Activated naive CD8-positive, alpha-beta T cell treated with anti-CD3 and anti-CD28 coated beads, Interleukin-2, amount 50 U/mL, for 24 hours (primary cell): ENCODE measurements at regions not wholly inside any gene's neighbourhood (a gene's known extent, or its start where the extent isn't known, plus 50 kb on each side); places are given as distances from the start of the nearest gene placed in this dataset.
"Not testable (repeated sequence)": the region's sequence is repeated elsewhere in the genome, so short reads cannot be mapped to it uniquely, and the experiment has no call there.

Experiments used
- ATAC-seq: fragments of 150-1000 bp; cut with Tn5 transposase; one replicate; pipeline ENCODE4 v1.10.0; 2021
- DNase-seq: peaks from one replicate; pipeline ENCODE4 v3.0.0; 2021
- H3K27ac Mint-ChIP-seq: one replicate; pipeline ENCODE4 v1.8.0; 2021; ENCODE audit warnings: mild to moderate bottlenecking, mixed read lengths
- H3K27me3 Mint-ChIP-seq: one replicate; pipeline ENCODE4 v1.8.0; 2021; ENCODE audit warnings: mixed read lengths
- H3K36me3 Mint-ChIP-seq: one replicate; pipeline ENCODE4 v1.8.0; 2021; ENCODE audit warnings: low read depth, mixed read lengths
- H3K4me1 Mint-ChIP-seq: one replicate; pipeline ENCODE4 v1.8.0; 2021; ENCODE audit warnings: mixed read lengths
- H3K4me3 Mint-ChIP-seq: one replicate; pipeline ENCODE4 v1.8.0; 2021; ENCODE audit warnings: mild to moderate bottlenecking, moderate library complexity, mixed read lengths
- H3K9me3 Mint-ChIP-seq: one replicate; pipeline ENCODE4 v1.8.0; 2021; ENCODE audit warnings: mixed read lengths

GRCh38 chr4:28482580-28483270 lies 1622.1 kb downstream of the STIM2 start:
- Mint-ChIP-seq H3K9me3 (peaks cover 11% of the 10 kb centered on the region), H3K4me1 (no peaks in the 10 kb centered on the region), H3K4me3 (no peak overlapping the region), H3K36me3 (no peaks in the 10 kb centered on the region), H3K27ac (no peak overlapping the region), H3K27me3 (no peaks in the 10 kb centered on the region)
- no peak for ATAC-seq
- DNase-seq, result no peak

GRCh38 chr4:28488021-28488420 lies 1627.4 kb downstream of the STIM2 start:
- H3K27ac Mint-ChIP-seq, result no peak overlapping the region
- DNase-seq, result no peak
- no peaks in the 10 kb centered on the region for H3K27me3 Mint-ChIP-seq
- no peak for ATAC-seq
- peaks cover 12% of the 10 kb centered on the region for H3K9me3 Mint-ChIP-seq
- H3K4me3 Mint-ChIP-seq, result no peak overlapping the region
- no peaks in the 10 kb centered on the region for H3K36me3 Mint-ChIP-seq
- no peaks in the 10 kb centered on the region for H3K4me1 Mint-ChIP-seq

- ATAC-seq (no peak), DNase-seq (no peak)
- Mint-ChIP-seq H3K36me3 (no peaks in the 10 kb centered on the region), H3K27me3 (no peaks in the 10 kb centered on the region), H3K4me3 (no peak overlapping the region), H3K9me3 (peaks cover 17% of the 10 kb centered on the region), H3K27ac (no peak overlapping the region), H3K4me1 (no peaks in the 10 kb centered on the region)
These were observed 1630.0 kb downstream of the STIM2 start for GRCh38 chr4:28490669-28491068.

GRCh38 chr4:28505064-28505463 lies 1644.4 kb downstream of the STIM2 start:
- H3K27me3 Mint-ChIP-seq, result no peaks in the 10 kb centered on the region
- no peak overlapping the region for H3K4me3 Mint-ChIP-seq
- peaks cover 10% of the 10 kb centered on the region for H3K9me3 Mint-ChIP-seq
- H3K4me1 Mint-ChIP-seq, result no peaks in the 10 kb centered on the region
- no peak overlapping the region for H3K27ac Mint-ChIP-seq
- H3K36me3 Mint-ChIP-seq, result no peaks in the 10 kb centered on the region
- ATAC-seq (no peak), DNase-seq (no peak)

- peaks cover 13% of the 10 kb centered on the region for H3K9me3 Mint-ChIP-seq
- no peaks in the 10 kb centered on the region for H3K36me3 Mint-ChIP-seq
- no peak overlapping the region for H3K4me3 Mint-ChIP-seq
- no peaks in the 10 kb centered on the region for H3K4me1 Mint-ChIP-seq
- no peaks in the 10 kb centered on the region for H3K27me3 Mint-ChIP-seq
- ATAC-seq (no peak), DNase-seq (no peak)
- H3K27ac Mint-ChIP-seq, result no peak overlapping the region
These were observed 1648.0 kb downstream of the STIM2 start for GRCh38 chr4:28508636-28509035.

- H3K27ac Mint-ChIP-seq, H3K4me1 Mint-ChIP-seq, ATAC-seq, H3K36me3 Mint-ChIP-seq, DNase-seq, H3K4me3 Mint-ChIP-seq, H3K27me3 Mint-ChIP-seq: not testable (repeated sequence)
- peaks cover 19% of the 10 kb centered on the region for H3K9me3 Mint-ChIP-seq
These were observed 1654.1 kb downstream of the STIM2 start for GRCh38 chr4:28514766-28515165.

GRCh38 chr4:28518561-28519165 lies 1658.0 kb downstream of the STIM2 start:
- Mint-ChIP-seq H3K4me3 (no peak overlapping the region), H3K4me1 (no peaks in the 10 kb centered on the region), H3K9me3 (peaks cover 16% of the 10 kb centered on the region), H3K27me3 (no peaks in the 10 kb centered on the region), H3K27ac (no peak overlapping the region), H3K36me3 (no peaks in the 10 kb centered on the region)
- DNase-seq (no peak), ATAC-seq (no peak)

- H3K27ac Mint-ChIP-seq, result no peak overlapping the region
- no peak for ATAC-seq
- no peak for DNase-seq
- H3K4me3 Mint-ChIP-seq, result no peak overlapping the region
- H3K4me1 Mint-ChIP-seq, result no peaks in the 10 kb centered on the region
- no peaks in the 10 kb centered on the region for H3K36me3 Mint-ChIP-seq
- H3K9me3 Mint-ChIP-seq, result peaks cover 19% of the 10 kb centered on the region
- H3K27me3 Mint-ChIP-seq, result no peaks in the 10 kb centered on the region
These were observed 1663.1 kb downstream of the STIM2 start for GRCh38 chr4:28523681-28524190.

- Mint-ChIP-seq H3K4me1 (no peaks in the 10 kb centered on the region), H3K4me3 (no peak overlapping the region), H3K27ac (no peak overlapping the region), H3K36me3 (no peaks in the 10 kb centered on the region), H3K9me3 (no peaks in the 10 kb centered on the region), H3K27me3 (no peaks in the 10 kb centered on the region)
- ATAC-seq, result no peak
- DNase-seq, result no peak
These were observed 1675.5 kb downstream of the STIM2 start for GRCh38 chr4:28536124-28536523.

- DNase-seq (no peak), ATAC-seq (no peak)
- Mint-ChIP-seq H3K4me3 (no peak overlapping the region), H3K9me3 (peaks cover 13% of the 10 kb centered on the region), H3K27me3 (no peaks in the 10 kb centered on the region), H3K27ac (no peak overlapping the region), H3K36me3 (no peaks in the 10 kb centered on the region), H3K4me1 (no peaks in the 10 kb centered on the region)
These were observed 1685.3 kb downstream of the STIM2 start for GRCh38 chr4:28545986-28546385.

GRCh38 chr4:28548136-28548535 lies 1687.5 kb downstream of the STIM2 start:
- no peak overlapping the region for H3K4me3 Mint-ChIP-seq
- H3K4me1 Mint-ChIP-seq, result no peaks in the 10 kb centered on the region
- H3K27me3 Mint-ChIP-seq, result no peaks in the 10 kb centered on the region
- peaks cover 5% of the 10 kb centered on the region for H3K9me3 Mint-ChIP-seq
- no peaks in the 10 kb centered on the region for H3K36me3 Mint-ChIP-seq
- H3K27ac Mint-ChIP-seq, result no peak overlapping the region
- ATAC-seq (no peak), DNase-seq (no peak)

- DNase-seq, result no peak
- H3K36me3 Mint-ChIP-seq, result no peaks in the 10 kb centered on the region
- no peak overlapping the region for H3K4me3 Mint-ChIP-seq
- ATAC-seq, result no peak
- H3K27ac Mint-ChIP-seq, result no peak overlapping the region
- no peaks in the 10 kb centered on the region for H3K4me1 Mint-ChIP-seq
- H3K9me3 Mint-ChIP-seq, result peaks cover 5% of the 10 kb centered on the region
- no peaks in the 10 kb centered on the region for H3K27me3 Mint-ChIP-seq
These were observed 1688.0 kb downstream of the STIM2 start for GRCh38 chr4:28548594-28548993.

- no peaks in the 10 kb centered on the region for H3K27me3 Mint-ChIP-seq
- H3K4me3 Mint-ChIP-seq, result no peak overlapping the region
- ATAC-seq (no peak), DNase-seq (no peak)
- H3K9me3 Mint-ChIP-seq, result no peaks in the 10 kb centered on the region
- H3K27ac Mint-ChIP-seq, result no peak overlapping the region
- no peaks in the 10 kb centered on the region for H3K4me1 Mint-ChIP-seq
- H3K36me3 Mint-ChIP-seq, result no peaks in the 10 kb centered on the region
These were observed 1695.2 kb downstream of the STIM2 start for GRCh38 chr4:28555866-28556265.

- DNase-seq, result no peak
- no peaks in the 10 kb centered on the region for H3K9me3 Mint-ChIP-seq
These were observed 1697.1 kb downstream of the STIM2 start for GRCh38 chr4:28557755-28558154.

GRCh38 chr4:28558895-28559294 lies 1698.3 kb downstream of the STIM2 start:
- no peaks in the 10 kb centered on the region for H3K27me3 Mint-ChIP-seq
- H3K4me1 Mint-ChIP-seq, result no peaks in the 10 kb centered on the region
- no peak overlapping the region for H3K27ac Mint-ChIP-seq

More at GRCh38 chr4:28557755-28558154, 1697.1 kb downstream of the STIM2 start:
- H3K4me1 Mint-ChIP-seq, result no peaks in the 10 kb centered on the region
- H3K36me3 Mint-ChIP-seq, result no peaks in the 10 kb centered on the region
- H3K27me3 Mint-ChIP-seq, result no peaks in the 10 kb centered on the region
- no peak overlapping the region for H3K27ac Mint-ChIP-seq
- no peak for ATAC-seq
- no peak overlapping the region for H3K4me3 Mint-ChIP-seq

More at GRCh38 chr4:28558895-28559294, 1698.3 kb downstream of the STIM2 start:
- no peaks in the 10 kb centered on the region for H3K36me3 Mint-ChIP-seq
- ATAC-seq (no peak), DNase-seq (no peak)
- no peaks in the 10 kb centered on the region for H3K9me3 Mint-ChIP-seq
- no peak overlapping the region for H3K4me3 Mint-ChIP-seq
